Stimulated activated CD4-positive, alpha-beta T cell treated with anti-CD3 and anti-CD28 coated beads, Interleukin-2, amount 100 ng/mL, for 48 hours (primary cell): ENCODE measurements at regions not wholly inside any gene's neighbourhood (a gene's known extent, or its start where the extent isn't known, plus 50 kb on each side); places are given as distances from the start of the nearest gene placed in this dataset.
A peak's percentile ranks its signal among the peaks of the same experiment; 100 is the strongest.

Source experiments
- DNase-seq, 2 donors: peaks; one replicate each; pipeline ENCODE4 v3.0.0-alpha.2; 2020

GRCh38 chr10:80861882-80862281, 324.2 kb downstream of the SH2D4B start:
- no peak for DNase-seq

GRCh38 chr10:80870282-80870681, 332.6 kb downstream of the SH2D4B start:
- DNase-seq: no peak

- DNase-seq: no peak
Measured at GRCh38 chr10:80871083-80871482, 333.4 kb downstream of the SH2D4B start.

GRCh38 chr10:80878330-80878729, 340.6 kb downstream of the SH2D4B start:
- no peak for DNase-seq

DNA sequence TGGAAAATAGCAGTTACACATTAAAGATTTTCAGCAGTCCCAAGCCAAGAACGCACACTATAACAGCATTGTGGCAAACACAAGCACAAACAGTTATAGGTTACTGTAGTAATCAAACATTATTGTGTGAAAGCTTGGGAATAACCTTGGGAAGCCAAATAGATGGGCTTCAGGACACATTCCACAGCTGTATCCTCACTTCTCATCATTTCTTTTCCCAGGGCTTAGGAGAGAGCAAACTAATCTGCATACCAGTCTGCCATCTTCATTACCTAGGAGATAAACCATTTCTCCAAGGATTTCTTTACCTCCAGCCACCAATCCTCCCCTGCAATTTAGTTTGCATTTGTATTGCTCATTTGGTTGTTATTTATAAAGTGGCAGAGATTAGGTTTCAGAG, 352.4 kb downstream of the SH2D4B start:
- DNase-seq: no peak

- DNase-seq: no peak
Measured at GRCh38 chr10:80893256-80893655, 355.6 kb downstream of the SH2D4B start.

DNA sequence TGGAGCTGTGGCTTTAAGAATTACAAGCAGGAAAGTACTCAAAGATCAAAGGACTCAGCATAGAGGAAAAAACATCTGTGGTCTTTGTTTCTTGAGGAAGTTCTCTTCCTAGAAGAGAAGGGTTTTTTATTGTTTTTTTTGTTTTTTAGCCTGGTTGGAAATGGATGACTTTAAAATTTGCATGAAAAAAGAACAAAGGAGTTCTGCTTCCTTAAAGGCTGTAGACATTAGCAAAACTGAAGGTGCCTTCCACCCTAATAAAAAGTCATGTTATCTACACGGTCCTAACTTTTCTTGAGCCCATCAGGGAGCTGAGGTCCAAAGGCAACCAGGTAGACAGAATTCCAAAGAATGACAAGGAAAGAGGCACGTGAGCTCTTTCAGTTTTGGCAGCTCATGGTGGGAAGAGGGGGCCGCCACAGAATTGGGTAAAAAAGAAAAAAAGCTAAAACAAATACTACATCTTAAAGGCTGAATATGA, 356.6 kb downstream of the SH2D4B start:
- DNase-seq: no peak

GRCh38 chr10:80894797-80895467, 357.2 kb downstream of the SH2D4B start:
- no peak for DNase-seq

DNA sequence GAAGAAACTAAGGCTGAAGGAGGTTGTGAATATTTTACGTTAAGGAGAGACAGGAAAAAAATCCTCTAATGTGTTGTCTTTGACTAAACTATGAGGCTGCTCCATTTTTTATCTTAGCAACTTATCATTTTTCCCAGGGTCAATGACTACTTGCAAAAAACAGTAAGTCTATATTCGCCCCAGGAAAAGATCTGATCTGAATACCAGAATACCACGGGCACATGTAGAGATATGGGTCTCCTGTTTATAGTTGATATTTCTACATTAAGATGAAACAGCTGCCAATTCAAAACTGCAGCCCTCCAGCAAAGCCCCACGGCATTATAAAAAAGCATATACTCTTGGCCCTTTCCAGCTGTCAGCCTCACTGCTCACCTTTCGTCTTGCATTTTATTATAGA, 358.4 kb downstream of the SH2D4B start:
- no peak for DNase-seq

- DNase-seq: no peak
Measured at GRCh38 chr10:80896959-80897358, 359.3 kb downstream of the SH2D4B start.

- no peak for DNase-seq
Measured at GRCh38 chr10:80900661-80901060, 363.0 kb downstream of the SH2D4B start.

DNA sequence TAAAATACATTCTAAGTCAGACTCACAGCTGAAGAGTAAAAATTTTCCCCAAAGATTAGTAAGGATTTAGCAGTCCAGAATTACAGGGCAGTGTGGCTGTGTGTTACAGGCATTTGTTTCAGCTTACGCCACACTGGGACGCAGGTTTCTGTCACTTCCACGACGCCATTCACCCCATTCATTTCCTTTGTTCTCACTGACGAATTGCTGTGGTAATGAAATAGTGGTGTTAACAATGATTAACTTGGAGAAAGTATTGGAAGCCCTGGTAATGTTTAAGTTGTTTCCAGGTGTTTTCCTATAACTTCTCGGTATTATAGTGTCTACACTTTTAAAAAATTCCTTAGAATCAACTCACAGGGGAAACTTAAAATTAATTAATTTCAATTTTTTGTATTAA, 370.9 kb downstream of the SH2D4B start:
- no peak for DNase-seq

DNA sequence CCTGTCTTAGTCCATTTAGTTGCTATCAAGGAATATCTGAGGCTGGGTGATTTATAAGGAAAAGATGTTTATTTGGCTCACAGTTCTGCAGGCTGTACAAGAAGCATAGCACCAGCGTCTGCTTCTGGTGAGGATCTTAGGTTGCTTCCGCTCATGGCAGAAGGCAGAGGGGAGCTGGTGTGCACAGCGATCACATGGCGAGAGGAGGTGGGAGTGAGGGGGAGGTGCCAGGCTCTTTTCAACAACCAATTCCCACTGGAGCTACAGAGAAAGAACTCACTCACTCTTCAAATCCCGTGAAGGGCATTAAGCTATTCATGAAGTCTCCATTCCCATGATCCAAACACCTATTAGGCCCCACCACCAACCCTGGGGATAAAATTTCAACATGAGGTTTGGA, 371.6 kb downstream of the SH2D4B start:
- no peak for DNase-seq

GRCh38 chr10:80917636-80918035, 379.9 kb downstream of the SH2D4B start:
- DNase-seq: no peak

- no peak for DNase-seq
Measured at GRCh38 chr10:80921032-80921431, 383.3 kb downstream of the SH2D4B start.

DNA sequence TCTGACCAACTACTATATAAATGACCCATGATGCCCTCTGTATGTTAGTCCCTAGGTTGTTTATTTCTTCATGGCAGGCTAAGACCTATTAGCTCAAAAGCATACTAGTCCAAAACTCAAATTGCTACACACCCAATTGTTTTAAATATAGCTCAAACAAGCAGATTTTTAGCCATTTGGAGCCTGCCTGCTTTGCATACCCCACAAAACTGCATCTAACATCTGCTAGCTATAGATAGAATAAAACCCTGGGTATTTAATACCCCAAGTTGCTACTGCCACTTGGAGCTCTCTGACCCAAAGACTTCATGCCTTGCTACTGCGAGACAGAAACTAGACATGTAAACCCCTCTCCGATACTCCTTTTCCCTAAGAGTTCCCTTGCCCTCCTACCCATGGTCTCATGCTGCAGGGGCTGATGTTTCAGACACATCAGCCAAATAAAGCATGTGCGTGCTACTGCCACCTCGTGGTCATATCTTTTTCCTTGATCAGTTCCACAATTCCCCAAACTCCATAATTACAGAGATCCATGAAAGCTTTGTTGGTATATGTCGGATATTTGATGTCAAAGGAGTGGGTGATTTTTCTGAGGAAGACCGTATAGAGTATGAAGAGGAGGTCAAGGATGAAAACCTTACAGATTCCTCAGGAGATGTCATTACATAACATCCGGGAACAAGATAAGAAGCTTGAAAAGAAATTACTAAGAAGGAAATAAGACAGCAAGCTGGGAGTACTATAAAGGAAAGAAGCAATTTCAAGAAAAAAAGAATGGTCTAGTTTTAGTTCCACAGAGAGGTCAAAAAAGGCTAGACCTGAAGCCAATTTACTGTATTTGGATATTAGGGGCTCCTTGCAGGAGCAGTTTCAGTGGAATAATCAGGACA, 386.6 kb downstream of the SH2D4B start:
- DNase-seq: peak; percentile 9 to 12

GRCh38 chr10:80927419-80928078, 389.8 kb downstream of the SH2D4B start:
- no peak for DNase-seq

DNA sequence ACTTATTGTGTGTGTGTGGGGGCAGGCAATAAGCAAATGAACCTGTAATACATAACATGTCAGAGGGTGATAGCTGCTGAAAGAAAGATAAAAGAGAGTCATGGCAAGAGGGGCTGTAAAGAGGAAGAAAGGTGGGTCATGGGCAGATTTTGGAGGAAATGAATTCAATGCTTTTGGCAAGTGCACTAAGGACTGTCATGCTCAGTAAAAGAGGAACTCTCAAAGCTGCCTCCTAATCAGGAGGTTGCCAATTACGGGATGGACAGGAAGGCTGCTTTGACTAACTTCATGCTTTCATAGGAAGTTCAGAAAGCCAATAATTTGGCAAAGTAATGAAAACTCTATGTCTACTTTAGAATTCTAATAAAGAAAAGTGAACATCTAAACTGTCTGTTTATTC, 401.2 kb downstream of the SH2D4B start:
- no peak for DNase-seq

DNA sequence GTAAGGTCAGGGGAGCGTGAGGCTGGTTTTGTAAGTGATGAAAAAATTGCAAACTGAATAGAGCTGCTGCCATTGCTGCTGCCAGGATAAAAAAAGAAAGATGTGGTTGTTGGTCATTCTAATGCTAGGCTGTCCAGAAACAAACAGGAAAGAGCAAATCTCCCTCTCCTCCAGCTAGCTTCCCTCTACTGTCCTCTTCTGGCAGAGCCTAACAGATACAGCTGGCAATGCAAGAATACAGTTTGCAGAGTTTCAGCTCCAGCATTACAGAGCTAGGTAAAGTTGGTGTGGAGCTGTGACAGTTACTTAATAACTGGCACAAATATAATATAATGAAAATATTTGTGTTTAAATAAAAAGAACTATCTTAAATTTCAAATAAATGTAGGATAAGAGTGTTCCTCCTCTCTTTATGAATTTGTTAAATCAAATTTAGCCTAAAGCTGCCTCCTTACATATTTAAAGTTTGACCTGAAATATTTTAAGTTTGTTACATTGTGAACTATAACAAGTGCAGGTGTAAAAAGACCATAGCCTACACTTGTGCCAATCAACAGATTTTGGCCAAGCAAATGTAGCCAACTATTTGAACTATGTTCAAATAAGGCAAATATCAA, 407.7 kb downstream of the SH2D4B start:
- no peak for DNase-seq

DNA sequence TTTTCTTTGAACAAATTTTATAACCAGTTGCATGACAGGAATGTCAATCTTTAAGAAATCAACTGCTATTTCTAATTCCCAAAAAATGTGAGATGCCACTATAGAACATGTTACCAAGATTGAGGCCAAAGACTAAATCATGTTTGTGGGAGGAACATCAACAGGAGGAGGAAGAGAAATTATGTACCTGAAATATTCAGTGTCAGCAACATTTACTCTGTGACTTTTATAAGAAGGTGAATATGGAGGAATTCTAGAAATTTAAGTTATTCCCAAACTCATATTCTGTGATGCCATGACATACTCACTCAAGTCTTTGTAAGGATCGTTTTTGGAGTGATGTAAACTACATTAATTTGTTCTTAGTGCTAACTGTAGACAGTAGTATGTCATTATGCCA, 408.4 kb downstream of the SH2D4B start:
- no peak for DNase-seq

DNA sequence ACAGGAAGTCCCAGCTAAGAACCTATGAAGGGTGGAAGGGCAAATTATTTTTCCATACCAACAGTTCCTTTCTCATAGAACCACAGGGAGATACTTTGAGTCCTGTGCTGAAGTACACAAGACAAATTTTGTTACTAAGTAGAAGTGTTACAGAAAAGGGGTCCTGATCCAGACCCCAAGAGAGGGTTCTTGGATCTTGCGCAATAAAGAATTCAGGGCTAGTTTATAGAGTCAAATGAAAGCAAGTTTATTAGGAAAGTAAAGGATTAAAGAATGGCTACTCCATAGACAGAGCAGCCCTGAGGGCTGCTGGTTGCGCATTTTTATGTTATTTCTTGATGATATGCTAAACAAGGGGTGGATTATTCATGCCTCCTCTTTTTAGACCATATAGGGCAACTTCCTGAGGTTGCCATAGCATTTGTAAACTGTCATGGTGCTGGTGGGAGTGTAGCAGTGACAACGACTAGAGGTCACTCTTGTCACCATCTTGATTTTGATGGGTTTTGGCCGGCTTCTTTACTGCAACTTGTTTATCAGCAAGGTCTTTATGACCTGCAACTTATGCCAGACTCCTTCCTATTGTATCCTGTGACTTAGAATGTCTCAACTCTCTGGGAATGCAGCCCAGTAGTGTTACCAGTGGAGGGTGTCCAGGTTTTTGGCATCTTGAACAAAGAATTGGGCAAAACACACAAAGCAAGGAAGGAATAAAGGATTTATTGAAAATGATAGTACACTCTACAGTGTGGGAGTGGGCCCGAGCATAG, 409.4 kb downstream of the SH2D4B start:
- no peak for DNase-seq

- DNase-seq: no peak
Measured at GRCh38 chr10:80949785-80950184, 412.1 kb downstream of the SH2D4B start.
